GM18873 (cell line): ENCODE measurements at regions not wholly inside any gene's neighbourhood (a gene's known extent, or its start where the extent isn't known, plus 50 kb on each side); places are given as distances from the start of the nearest gene placed in this dataset.

Experiments used
- ATAC-seq: cut with Tn5 transposase; IDR thresholded peaks from one replicate; pipeline ENCODE4 v1.9.1; 2021; ENCODE audit warnings: mild to moderate bottlenecking, moderate library complexity, moderate number of reproducible peaks; ENCODE audit not compliant: unreplicated experiment, low FRiP score

DNA sequence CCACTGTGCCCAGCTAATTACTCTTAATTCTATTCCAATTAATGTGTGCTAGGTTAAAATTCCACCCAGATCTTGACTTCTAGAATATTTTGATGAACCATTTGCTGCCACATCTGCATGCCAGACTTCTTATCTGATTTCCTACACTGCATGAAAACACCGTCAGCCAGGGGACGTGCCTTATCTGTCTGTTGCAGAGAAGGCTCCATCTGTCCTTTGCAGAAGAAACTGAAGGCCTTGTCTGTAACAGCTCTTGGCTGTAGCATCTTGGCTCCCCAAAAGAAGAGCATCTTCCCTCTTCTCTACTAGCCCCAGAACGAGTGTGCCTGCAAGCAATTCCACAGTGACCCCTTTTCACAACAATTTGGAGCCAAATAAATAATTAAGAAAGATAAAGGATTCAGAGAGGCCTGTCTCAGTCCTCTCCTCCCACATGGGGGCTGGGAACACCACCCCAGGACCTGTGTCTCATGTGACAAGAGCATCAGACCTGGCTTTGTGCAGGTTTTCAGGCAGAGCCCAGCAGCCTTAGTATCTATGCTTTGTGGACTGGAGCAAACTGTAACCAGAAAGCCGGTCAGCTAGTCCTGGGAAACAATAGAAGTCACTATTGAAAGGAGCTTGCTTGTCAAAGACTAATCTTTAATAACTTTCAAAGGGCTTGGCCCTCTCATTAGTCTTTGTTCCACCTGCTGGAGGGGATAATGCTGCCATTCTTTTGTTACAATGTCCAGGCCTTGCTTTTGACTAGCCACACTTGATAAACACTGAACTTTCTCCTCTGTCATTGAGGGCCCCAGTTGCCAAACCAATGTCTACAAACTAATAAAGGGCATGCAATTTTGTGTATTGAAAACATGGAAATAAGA, 84.0 kb upstream of the NEUROD1 start:
- no peak for ATAC-seq

GRCh38 chr2:181766129-181766528, 85.8 kb upstream of the NEUROD1 start:
- no peak for ATAC-seq

DNA sequence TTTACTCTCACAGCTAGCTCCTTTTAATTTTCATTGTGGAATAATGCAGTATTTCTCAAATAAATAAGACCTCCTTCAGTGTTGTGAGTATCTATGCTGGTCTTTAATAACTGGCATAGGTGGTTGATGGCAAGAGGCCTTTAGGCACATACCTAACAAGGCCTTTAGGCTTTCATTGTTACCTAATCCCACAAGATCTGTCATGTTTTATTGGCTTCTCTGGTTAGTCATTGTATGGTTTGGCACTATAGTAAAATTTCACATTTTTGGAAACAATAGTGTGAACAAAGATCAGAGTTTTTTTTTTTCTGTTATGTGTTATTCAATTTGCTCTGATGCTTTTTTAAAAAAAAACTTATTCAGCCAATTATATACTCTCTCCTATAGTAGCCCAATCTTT, 89.8 kb upstream of the NEUROD1 start:
- no peak for ATAC-seq

DNA sequence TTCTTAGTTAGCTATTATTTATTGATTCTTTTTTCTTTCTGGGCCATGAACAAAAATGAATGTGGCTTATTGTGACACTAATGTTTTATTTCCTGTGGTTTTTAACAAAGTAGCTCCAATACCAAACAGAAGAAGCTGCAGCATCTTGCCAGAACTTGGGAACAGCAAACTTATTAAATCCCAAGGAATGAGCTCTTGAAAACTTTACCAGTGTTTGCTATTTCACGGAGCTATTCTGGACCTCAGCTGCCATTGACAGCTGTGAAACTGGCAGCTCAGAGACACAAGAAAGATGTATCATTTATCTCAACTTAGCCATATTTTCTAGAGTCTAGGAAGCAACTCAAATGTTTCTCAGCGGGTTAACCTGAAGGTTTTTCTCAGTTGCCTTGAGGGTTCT, 91.0 kb upstream of the NEUROD1 start:
- no peak for ATAC-seq

DNA sequence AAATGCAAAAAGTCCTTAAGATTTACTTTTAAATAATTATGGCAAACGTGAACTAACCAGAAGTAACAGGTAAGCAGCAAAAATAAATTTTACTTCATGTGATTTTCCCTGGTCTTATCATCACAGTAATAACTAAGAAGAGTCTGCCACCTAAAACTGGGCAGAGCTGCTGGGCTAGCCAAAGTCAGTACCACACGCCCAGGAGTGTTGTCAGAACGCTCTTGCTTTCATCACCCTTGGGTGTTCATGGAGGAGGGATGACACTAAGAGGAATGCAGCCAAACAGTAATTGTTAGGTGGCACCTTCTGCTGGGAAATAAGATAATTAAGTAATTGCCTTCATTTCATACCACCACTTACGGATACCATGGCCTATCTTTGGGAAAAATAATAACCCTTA, 92.0 kb upstream of the NEUROD1 start:
- ATAC-seq, result no peak

GRCh38 chr2:181772777-181773176, 92.5 kb upstream of the NEUROD1 start:
- no peak for ATAC-seq

- ATAC-seq, result no peak
Measured at GRCh38 chr2:181774685-181775084, 94.4 kb upstream of the NEUROD1 start.

DNA sequence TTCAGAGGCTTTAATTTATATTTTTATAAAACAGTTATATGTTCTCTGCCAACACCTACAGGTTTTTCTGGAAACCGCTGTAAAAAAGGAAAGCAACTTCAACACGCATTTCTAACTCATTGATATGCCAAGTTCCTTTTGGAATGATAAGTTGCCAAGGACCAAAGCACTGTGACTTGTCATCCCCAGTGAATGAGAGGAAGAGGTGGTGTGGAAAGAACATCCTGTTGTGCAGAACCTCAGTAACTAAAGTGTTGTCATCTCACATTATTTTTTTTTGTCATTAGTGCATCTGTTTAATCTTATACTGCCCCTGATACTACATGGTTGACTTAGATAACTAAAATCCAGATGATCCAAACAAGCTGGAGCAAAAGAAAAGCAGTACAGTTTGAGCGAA, 96.0 kb upstream of the NEUROD1 start:
- ATAC-seq, result no peak

DNA sequence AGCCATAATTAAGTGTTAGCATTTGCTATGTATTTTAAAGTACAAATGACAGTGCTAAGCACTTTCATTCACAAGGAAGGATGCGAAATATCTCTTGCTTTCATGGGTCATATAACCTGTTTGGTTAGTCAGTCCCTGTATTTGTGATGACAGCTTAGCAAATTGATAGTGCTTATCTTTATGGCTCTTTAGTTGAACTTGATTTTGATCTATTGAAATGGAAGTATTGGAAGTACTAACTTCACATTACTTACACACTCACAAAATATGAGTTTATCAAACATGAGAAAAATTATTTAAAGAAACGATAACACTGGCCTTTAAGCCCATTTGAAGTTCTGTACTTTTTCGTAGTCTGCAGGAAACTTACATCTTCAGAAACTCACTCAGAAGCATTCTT, 97.4 kb upstream of the NEUROD1 start:
- no peak for ATAC-seq

DNA sequence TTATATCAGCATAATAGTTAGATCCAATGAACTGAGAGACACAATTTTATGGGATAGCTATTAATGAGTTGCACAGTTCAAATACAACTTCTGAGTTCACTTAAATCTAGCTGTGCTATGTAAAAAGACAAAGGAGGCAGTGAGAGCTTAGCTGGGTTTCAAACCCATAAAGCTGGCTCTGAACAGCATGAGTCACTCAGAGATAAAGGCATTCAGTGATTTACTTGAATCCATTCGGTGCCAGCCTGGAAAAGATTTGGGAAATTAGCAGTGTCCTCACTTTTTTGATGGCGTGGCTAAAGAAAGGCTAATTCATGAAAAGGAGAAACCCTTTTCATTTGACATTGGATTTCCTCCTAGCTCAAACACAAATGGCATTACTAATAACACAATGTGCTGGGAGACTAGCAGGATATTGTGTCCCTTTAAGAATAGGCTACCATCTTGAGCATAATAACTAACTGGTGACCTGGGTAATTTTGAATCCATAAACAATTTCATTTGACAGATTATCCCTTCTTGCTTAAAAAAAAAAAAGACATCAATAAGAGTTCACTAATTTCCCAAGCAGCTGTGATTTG, 98.4 kb upstream of the NEUROD1 start:
- ATAC-seq, result no peak

DNA sequence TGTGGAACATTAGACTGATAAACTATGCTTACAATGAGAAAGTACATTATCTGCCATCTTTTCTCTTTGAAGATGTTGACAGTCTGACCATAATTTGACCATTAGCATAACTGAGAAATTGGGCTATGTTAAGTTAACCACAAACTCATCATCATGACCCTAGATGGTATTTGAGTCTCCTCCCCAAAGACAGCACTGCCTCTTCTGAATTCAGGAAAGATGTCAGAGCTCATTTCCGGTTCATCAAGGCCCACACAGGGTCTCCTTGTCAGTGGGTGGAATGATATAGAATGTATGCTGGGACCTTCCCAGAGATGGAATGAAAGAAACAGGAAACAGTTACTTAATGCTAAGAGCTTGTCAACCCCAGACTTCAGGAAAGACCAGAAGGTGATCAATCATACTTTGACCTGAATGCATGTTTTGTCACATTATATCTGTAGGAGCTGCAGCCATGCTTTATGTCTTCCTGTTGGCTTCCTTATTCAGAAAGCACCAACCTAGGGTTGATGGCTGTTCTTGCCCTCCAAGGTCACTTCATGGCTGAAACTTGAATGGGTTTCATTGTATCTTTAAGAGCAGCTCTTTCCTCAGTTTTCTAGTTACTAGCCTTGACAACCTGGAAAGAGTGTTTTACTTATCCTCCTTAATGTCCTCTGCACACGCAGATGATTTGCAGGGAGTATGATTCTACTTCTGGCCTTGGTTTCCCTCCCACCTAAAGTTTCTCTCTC, 99.1 kb upstream of the NEUROD1 start:
- no peak for ATAC-seq

DNA sequence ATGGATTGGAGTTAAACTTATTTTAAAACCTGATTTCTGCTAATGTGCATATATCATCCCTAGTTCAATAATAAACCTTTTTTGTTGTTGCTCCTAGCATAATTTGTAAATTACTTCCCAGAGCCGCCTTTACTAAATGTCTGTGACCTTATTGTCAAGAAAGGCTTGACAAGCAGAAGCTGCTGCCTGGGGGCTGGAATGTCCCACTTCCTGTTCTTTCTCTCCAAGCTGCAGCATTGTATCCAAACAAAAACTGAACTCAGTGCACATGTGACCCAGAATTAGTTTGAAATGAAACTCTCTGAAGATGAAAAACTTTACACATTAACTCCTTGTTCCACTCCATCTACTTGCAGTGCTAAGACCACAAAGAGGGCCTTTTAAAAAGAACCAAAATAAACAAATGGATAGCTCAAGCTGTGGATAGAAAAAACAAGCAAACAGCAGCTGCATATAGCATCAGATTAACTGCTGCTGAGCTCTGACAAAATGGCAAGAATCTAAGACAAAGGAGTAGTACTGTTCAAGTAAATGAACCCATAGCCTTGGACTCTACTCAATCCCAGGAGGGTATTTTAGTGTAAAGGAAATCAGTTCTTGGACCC, 99.8 kb upstream of the NEUROD1 start:
- ATAC-seq, result peak; percentile 83

- peak; percentile 9 for ATAC-seq
Measured at GRCh38 chr2:181780657-181781056, 100.3 kb upstream of the NEUROD1 start.

GRCh38 chr2:181781078-181781786, 100.9 kb upstream of the NEUROD1 start:
- ATAC-seq, result peak; percentile 35

GRCh38 chr2:181782660-181783059, 102.3 kb upstream of the NEUROD1 start:
- ATAC-seq, result no peak

DNA sequence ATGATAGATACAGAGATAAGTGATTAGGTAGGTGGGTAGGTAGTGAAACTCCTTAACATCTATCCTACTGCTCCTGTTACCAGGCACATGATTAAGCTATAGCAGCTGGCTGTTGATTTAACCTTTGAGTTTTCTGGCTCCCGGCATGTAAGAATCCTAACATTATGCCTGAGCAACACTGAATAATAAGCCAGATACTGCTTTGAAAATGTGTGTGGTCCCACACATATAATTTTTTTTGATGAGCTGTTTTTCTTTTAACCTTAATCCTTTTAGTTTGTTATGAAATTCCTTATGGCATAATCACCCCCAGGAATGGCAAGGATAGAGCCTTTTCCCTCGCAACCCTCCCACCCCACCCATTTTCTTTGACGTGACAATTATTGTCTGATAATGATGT, 104.2 kb upstream of the NEUROD1 start:
- ATAC-seq, result no peak

DNA sequence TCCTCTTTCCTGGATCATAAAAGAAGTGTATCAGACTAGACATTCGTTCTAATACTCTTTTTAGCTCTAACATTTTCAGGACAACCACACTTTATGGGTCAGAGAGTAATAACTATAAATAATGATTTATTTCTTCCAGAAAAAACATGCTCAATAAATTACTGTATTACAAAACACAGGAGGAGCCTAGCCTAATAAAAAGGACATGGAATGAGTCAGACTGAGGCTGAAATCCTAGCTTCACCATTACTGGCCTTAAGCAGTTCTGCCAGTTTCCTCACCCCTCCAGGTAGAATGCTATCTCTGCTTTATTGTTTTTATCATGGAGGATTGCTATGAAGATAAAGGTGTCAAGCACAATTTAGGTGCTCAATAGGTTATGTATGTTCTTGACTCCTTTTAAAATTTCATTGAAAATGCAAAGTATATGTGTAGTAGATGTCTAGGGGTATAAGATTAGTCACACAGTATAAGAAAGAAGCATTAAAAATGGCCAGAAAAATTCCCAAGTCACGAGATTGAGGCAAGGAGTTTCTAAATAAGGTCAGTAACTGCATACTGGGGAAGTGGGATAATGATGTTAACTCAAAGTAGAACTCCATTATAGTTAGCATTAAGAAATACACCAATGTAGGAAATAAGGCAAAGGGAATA, 105.5 kb upstream of the NEUROD1 start:
- ATAC-seq, result no peak

GRCh38 chr2:181786371-181787228, 104.9 kb upstream of the ITPRID2 start:
- no peak for ATAC-seq
